SK-N-SH (cell line): ENCODE measurements at regions not wholly inside any gene's neighbourhood (a gene's known extent, or its start where the extent isn't known, plus 50 kb on each side); places are given as distances from the start of the nearest gene placed in this dataset.

Experiments
- CTCF ChIA-PET: fragments of 300-600, 350-600 bp; formaldehyde crosslinking; extraction: SDS; loops from one replicate; lab custom pipeline; 2021; lab: Yijun Ruan, JAX
- POLR2A ChIA-PET: fragments of 350-600 bp; sonication (Branson Sonifier 250); formaldehyde crosslinking; extraction: SDS; loops from one replicate; lab custom pipeline; 2020; ENCODE audit warnings: antibody characterized with exemption, inconsistent platforms; lab: Yijun Ruan, JAX
- DNase-seq: peaks from one replicate; pipeline ENCODE4 v3.0.0; 2012
- H2AFZ ChIP-seq: fragments of 200-600 bp; sonication (generic); 2 replicates; pipeline ENCODE4 v1.8.1; 2016; ENCODE audit warnings: antibody characterized with exemption, mild to moderate bottlenecking, low read depth
- H3F3A ChIP-seq: fragments of 200-600 bp; sonication (generic); replicated peaks from 2 replicates; pipeline ENCODE3; 2016; ENCODE audit warnings: antibody characterized with exemption, mild to moderate bottlenecking; ENCODE audit not compliant: insufficient read depth
- H3K27ac ChIP-seq, 2 experiments: fragments of 200-500 bp in 1 of 2; fragments of 200-600 bp in 1 of 2; sonication (Bioruptor generic) in 1 of 2; sonication (generic), shearing (Covaris generic) in 1 of 2; 2 replicates each; pipeline versions ENCODE4 v1.5.1 to v1.6.1; 2014 to 2016; ENCODE audit warnings: low read depth in 2 of 2, inconsistent platforms in 1 of 2, low read length in 1 of 2, mild to moderate bottlenecking in 1 of 2, mixed read lengths in 1 of 2
- H3K27me3 ChIP-seq: fragments of 200-600 bp; sonication (generic), shearing (Covaris generic); 2 replicates; pipeline ENCODE4 v1.6.1; 2016; ENCODE audit warnings: mixed run types; ENCODE audit not compliant: insufficient read depth
- H3K36me3 ChIP-seq, 2 experiments: fragments of 200-500 bp in 1 of 2; fragments of 200-600 bp in 1 of 2; sonication (Bioruptor generic) in 1 of 2; sonication (generic) in 1 of 2; replicated peaks in 1 of 2; 2 replicates each; pipeline versions ENCODE3 to v1.5.1; 2014 to 2016; ENCODE audit warnings: low read length in 1 of 2, mild to moderate bottlenecking in 1 of 2; ENCODE audit not compliant: insufficient read depth in 2 of 2, control insufficient read depth in 1 of 2
- H3K4me1 ChIP-seq, 2 experiments: fragments of 200-500 bp in 1 of 2; fragments of 200-600 bp in 1 of 2; sonication (Bioruptor generic) in 1 of 2; sonication (generic), shearing (Covaris generic) in 1 of 2; 2 replicates each; pipeline versions ENCODE4 v1.5.1 to v1.6.1; 2014 to 2016; ENCODE audit warnings: low read depth in 1 of 2, low read length in 1 of 2, mixed run types in 1 of 2; ENCODE audit not compliant: insufficient read depth in 2 of 2, control insufficient read depth in 1 of 2
- H3K4me2 ChIP-seq: fragments of 200-600 bp; sonication (generic), shearing (Covaris generic); 2 replicates; pipeline ENCODE4 v1.6.1; 2017; ENCODE audit warnings: mixed run types
- H3K4me3 ChIP-seq, 2 experiments: fragments of 200-500 bp in 1 of 2; fragments of 200-600 bp in 1 of 2; sonication (Bioruptor generic) in 1 of 2; sonication (generic), shearing (Covaris generic) in 1 of 2; 2 replicates each; pipeline versions ENCODE4 v1.5.1 to v1.8.1; 2014 to 2016; ENCODE audit warnings: low read depth in 2 of 2, inconsistent platforms in 1 of 2, low read length in 1 of 2, mild to moderate bottlenecking in 1 of 2, mixed read lengths in 1 of 2, moderate library complexity in 1 of 2
- H3K79me2 ChIP-seq: fragments of 200-600 bp; sonication (generic); 2 replicates; pipeline ENCODE4 v1.8.1; 2017; ENCODE audit warnings: mild to moderate bottlenecking; ENCODE audit not compliant: insufficient read depth
- H3K9ac ChIP-seq: fragments of 200-600 bp; sonication (generic); 2 replicates; pipeline ENCODE4 v1.6.1; 2017; ENCODE audit warnings: mixed run types
- H3K9me2 ChIP-seq: fragments of 200-600 bp; sonication (generic); 2 replicates; pipeline ENCODE4 v1.6.1; 2017; ENCODE audit warnings: mixed run types
- H3K9me3 ChIP-seq: fragments of 200-600 bp; sonication (generic); 2 replicates; pipeline ENCODE4 v1.6.1; 2017; ENCODE audit warnings: mixed run types, mild to moderate bottlenecking, moderate library complexity
- H4K20me1 ChIP-seq: fragments of 200-600 bp; sonication (generic); 2 replicates; pipeline ENCODE4 v1.6.1; 2017; ENCODE audit warnings: mild to moderate bottlenecking, mixed run types; ENCODE audit not compliant: insufficient read depth
- CHD2 ChIP-seq: fragments of 150-350 bp; IDR thresholded peaks from 2 replicates; pipeline ENCODE4 v1.6.1; 2018; ENCODE audit warnings: low read length; ENCODE audit not compliant: partially characterized antibody
- ELF1 ChIP-seq: IDR thresholded peaks from 2 replicates; pipeline ENCODE4 v1.4.0; 2012
- EP300 ChIP-seq, 2 experiments: IDR thresholded peaks; 2 replicates each; pipeline versions ENCODE4 v1.4.0 to v1.6.1; 2012; ENCODE audit warnings: borderline replicate concordance in 1 of 2, low read depth in 1 of 2, low read length in 1 of 2
- FOXJ3 ChIP-seq: sonication (generic); formaldehyde crosslinking; IDR thresholded peaks from 2 replicates; pipeline ENCODE4 v1.5.1; 2020; ENCODE audit warnings: mild to moderate bottlenecking, missing genetic modification reagents
- FOXM1 ChIP-seq: IDR thresholded peaks from 2 replicates; pipeline ENCODE4 v1.4.0; 2012; ENCODE audit warnings: low read depth, mild to moderate bottlenecking
- JUND ChIP-seq: IDR thresholded peaks from 2 replicates; pipeline ENCODE4 v1.4.0; 2012
- NFIC ChIP-seq: IDR thresholded peaks from 2 replicates; pipeline ENCODE4 v1.4.0; 2012; ENCODE audit warnings: borderline replicate concordance
- POLR2AphosphoS5 ChIP-seq: IDR thresholded peaks from 2 replicates; pipeline ENCODE4 v1.6.1; 2012; ENCODE audit warnings: low read depth, low read length
- RFX5 ChIP-seq: IDR thresholded peaks from 2 replicates; pipeline ENCODE4 v1.6.1; 2012; ENCODE audit warnings: mild to moderate bottlenecking, improper control_type of control experiment, low read length
- RXRA ChIP-seq: IDR thresholded peaks from 2 replicates; pipeline ENCODE4 v1.4.0; 2012; ENCODE audit warnings: low read depth, mild to moderate bottlenecking, borderline replicate concordance
- SIN3A ChIP-seq: IDR thresholded peaks from 2 replicates; pipeline ENCODE4 v1.6.1; 2012; ENCODE audit warnings: low read depth, mild to moderate bottlenecking, low read length, moderate library complexity, borderline replicate concordance
- TF ChIP-seq, protein P1 (sequence below): IDR thresholded peaks from 2 replicates; pipeline ENCODE4 v1.4.0; 2012; ENCODE audit warnings: low read depth, borderline replicate concordance
- TF ChIP-seq, protein P2 (sequence below): fragments of 150-350 bp; IDR thresholded peaks from 2 replicates; pipeline ENCODE4 v1.6.1; 2016; ENCODE audit warnings: mild to moderate bottlenecking, low read depth, low read length
- TF ChIP-seq, protein P3 (sequence below): fragments of 200-600 bp; sonication (generic); IDR thresholded peaks from 2 replicates; pipeline ENCODE4 v1.6.1; 2017; ENCODE audit warnings: antibody characterized with exemption, mild to moderate bottlenecking, moderate library complexity
- TF ChIP-seq, protein P4 (sequence below): fragments of 150-350 bp; IDR thresholded peaks from 2 replicates; pipeline ENCODE4 v1.6.1; 2017; ENCODE audit warnings: antibody characterized with exemption, low read length, low read depth, borderline replicate concordance

DNA sequence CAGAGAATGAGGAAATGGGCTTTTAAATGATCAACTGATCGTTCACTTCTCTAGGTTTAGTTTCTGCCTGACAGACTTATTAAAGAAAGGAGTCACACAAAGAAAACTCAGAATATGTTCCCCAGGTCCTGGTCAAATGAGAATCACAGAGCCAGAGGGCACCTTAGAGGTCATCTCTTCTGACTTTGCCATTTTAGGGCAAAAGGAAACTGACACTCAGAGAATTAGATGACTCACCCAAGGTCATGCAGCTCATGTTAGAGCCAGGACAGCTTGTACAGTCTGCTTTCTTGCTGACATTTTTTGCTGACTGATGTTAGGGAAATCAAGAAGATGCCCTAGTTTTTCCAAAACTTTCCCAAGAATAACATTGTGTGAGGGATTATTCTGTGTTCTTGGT lies 312.7 kb upstream of the SP8 start (continued):
- TF ChIP-seq, protein P1, sequence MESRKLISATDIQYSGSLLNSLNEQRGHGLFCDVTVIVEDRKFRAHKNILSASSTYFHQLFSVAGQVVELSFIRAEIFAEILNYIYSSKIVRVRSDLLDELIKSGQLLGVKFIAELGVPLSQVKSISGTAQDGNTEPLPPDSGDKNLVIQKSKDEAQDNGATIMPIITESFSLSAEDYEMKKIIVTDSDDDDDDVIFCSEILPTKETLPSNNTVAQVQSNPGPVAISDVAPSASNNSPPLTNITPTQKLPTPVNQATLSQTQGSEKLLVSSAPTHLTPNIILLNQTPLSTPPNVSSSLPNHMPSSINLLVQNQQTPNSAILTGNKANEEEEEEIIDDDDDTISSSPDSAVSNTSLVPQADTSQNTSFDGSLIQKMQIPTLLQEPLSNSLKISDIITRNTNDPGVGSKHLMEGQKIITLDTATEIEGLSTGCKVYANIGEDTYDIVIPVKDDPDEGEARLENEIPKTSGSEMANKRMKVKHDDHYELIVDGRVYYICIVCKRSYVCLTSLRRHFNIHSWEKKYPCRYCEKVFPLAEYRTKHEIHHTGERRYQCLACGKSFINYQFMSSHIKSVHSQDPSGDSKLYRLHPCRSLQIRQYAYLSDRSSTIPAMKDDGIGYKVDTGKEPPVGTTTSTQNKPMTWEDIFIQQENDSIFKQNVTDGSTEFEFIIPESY = no peak
- TF ChIP-seq NFIC (no peak), RXRA (no peak), POLR2AphosphoS5 (no peak), FOXJ3 (CRISPR knock-in tag) (no peak), FOXM1 (no peak), ELF1 (no peak), SIN3A (no peak), RFX5 (no peak)
- TF ChIP-seq, protein P2, sequence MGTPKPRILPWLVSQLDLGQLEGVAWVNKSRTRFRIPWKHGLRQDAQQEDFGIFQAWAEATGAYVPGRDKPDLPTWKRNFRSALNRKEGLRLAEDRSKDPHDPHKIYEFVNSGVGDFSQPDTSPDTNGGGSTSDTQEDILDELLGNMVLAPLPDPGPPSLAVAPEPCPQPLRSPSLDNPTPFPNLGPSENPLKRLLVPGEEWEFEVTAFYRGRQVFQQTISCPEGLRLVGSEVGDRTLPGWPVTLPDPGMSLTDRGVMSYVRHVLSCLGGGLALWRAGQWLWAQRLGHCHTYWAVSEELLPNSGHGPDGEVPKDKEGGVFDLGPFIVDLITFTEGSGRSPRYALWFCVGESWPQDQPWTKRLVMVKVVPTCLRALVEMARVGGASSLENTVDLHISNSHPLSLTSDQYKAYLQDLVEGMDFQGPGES = no peak
- TF ChIP-seq, protein P3, sequence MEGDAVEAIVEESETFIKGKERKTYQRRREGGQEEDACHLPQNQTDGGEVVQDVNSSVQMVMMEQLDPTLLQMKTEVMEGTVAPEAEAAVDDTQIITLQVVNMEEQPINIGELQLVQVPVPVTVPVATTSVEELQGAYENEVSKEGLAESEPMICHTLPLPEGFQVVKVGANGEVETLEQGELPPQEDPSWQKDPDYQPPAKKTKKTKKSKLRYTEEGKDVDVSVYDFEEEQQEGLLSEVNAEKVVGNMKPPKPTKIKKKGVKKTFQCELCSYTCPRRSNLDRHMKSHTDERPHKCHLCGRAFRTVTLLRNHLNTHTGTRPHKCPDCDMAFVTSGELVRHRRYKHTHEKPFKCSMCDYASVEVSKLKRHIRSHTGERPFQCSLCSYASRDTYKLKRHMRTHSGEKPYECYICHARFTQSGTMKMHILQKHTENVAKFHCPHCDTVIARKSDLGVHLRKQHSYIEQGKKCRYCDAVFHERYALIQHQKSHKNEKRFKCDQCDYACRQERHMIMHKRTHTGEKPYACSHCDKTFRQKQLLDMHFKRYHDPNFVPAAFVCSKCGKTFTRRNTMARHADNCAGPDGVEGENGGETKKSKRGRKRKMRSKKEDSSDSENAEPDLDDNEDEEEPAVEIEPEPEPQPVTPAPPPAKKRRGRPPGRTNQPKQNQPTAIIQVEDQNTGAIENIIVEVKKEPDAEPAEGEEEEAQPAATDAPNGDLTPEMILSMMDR = no peak
- TF ChIP-seq, protein P4, sequence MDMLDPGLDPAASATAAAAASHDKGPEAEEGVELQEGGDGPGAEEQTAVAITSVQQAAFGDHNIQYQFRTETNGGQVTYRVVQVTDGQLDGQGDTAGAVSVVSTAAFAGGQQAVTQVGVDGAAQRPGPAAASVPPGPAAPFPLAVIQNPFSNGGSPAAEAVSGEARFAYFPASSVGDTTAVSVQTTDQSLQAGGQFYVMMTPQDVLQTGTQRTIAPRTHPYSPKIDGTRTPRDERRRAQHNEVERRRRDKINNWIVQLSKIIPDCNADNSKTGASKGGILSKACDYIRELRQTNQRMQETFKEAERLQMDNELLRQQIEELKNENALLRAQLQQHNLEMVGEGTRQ = no peak

DNA sequence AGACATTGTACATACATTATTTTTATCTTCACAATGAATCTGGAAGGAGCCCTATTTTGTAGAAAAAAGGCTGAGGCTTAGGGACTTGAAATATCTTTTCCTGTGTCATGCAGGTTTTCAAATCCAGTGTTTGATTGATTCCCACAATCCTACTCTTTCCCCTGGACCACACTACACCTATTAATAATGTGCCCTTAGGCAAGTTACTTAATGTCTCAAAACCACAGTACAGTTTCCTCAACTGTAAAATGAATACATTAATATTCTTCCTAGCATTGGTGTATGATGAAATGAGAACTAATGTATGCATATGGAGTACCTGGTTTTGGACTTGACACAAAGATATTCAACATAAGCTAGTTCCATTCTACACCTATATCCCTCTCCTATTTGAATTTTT lies 313.3 kb upstream of the SP8 start:
- no peak overlapping the region for H2AFZ ChIP-seq
- ChIA-PET CTCF (no interaction called here), POLR2A (no interaction called here)
- no peak for DNase-seq
- H3K9ac ChIP-seq = no peak overlapping the region
- H3F3A ChIP-seq = no peaks in the 10 kb centered on the region
- H3K9me3 ChIP-seq = no peaks in the 10 kb centered on the region
- H3K4me2 ChIP-seq = no peak overlapping the region
- no peaks in the 10 kb centered on the region for H3K27me3 ChIP-seq
- H3K27ac ChIP-seq = no peak overlapping the region
- no peak overlapping the region for H3K4me3 ChIP-seq
- TF ChIP-seq, protein P1 = no peak
- TF ChIP-seq JUND (no peak), EP300 (IDR thresholded peaks at IDR 0.05; ENCODE audit: borderline replicate concordance in 1 of 2, low read depth in 1 of 2, low read length in 1 of 2) (no peak), CHD2 (no peak)
- TF ChIP-seq, protein P2 = no peak
- TF ChIP-seq, all 33 proteins: peak for 0
- no peaks in the 10 kb centered on the region for H4K20me1 ChIP-seq
- no peaks in the 10 kb centered on the region for H3K36me3 ChIP-seq
- H3K4me1 ChIP-seq = no peaks in the 10 kb centered on the region
- H3K9me2 ChIP-seq = no peaks in the 10 kb centered on the region
- no peaks in the 10 kb centered on the region for H3K79me2 ChIP-seq
